IPS DF 4.7 (cell line): ENCODE measurements at regions not wholly inside any gene's neighbourhood (a gene's known extent, or its start where the extent isn't known, plus 50 kb on each side); places are given as distances from the start of the nearest gene placed in this dataset.
A peak's percentile ranks its signal among the peaks of the same experiment; 100 is the strongest.

Experiments
- DNase-seq: peaks from one replicate; pipeline ENCODE4 v3.0.0-alpha.2; 2013; ENCODE audit warnings: low spot score; ENCODE audit errors: extremely low read depth

- no peak for DNase-seq
Observed at GRCh38 chr12:115194857-115195256, 510.9 kb upstream of the TBX3 start.

- no peak for DNase-seq
Observed at GRCh38 chr12:115194448-115194847, 510.5 kb upstream of the TBX3 start.

- DNase-seq = no peak
Observed at GRCh38 chr12:115191342-115191741, 507.4 kb upstream of the TBX3 start.

GRCh38 chr12:115190010-115190770 lies 506.2 kb upstream of the TBX3 start:
- DNase-seq = no peak

- DNase-seq = no peak
Observed at GRCh38 chr12:115185506-115185905, 501.5 kb upstream of the TBX3 start.

GRCh38 chr12:115183752-115184151 lies 499.8 kb upstream of the TBX3 start:
- DNase-seq = no peak

- no peak for DNase-seq
Observed at GRCh38 chr12:115177899-115178298, 493.9 kb upstream of the TBX3 start.

- no peak for DNase-seq
Observed at GRCh38 chr12:115176741-115177400, 492.9 kb upstream of the TBX3 start.

GRCh38 chr12:115174920-115175319 lies 490.9 kb upstream of the TBX3 start:
- DNase-seq = no peak

GRCh38 chr12:115172521-115172920 lies 488.5 kb upstream of the TBX3 start:
- no peak for DNase-seq

- no peak for DNase-seq
Observed at GRCh38 chr12:115169981-115170380, 486.0 kb upstream of the TBX3 start.

- DNase-seq = no peak
Observed at GRCh38 chr12:115166698-115167315, 482.8 kb upstream of the TBX3 start.

GRCh38 chr12:115163710-115164109 lies 479.7 kb upstream of the TBX3 start:
- no peak for DNase-seq

GRCh38 chr12:115160271-115161128 lies 476.5 kb upstream of the TBX3 start:
- no peak for DNase-seq

- DNase-seq = no peak
Observed at GRCh38 chr12:115158816-115159215, 474.8 kb upstream of the TBX3 start.

- DNase-seq = peak; percentile 41
Observed at GRCh38 chr12:115155665-115156645, 472.0 kb upstream of the TBX3 start.

GRCh38 chr12:115149685-115150378 lies 465.9 kb upstream of the TBX3 start:
- DNase-seq = no peak

GRCh38 chr12:115149279-115149678 lies 465.3 kb upstream of the TBX3 start:
- no peak for DNase-seq

- DNase-seq = no peak
Observed at GRCh38 chr12:115147916-115148315, 463.9 kb upstream of the TBX3 start.

GRCh38 chr12:115146453-115146852 lies 462.5 kb upstream of the TBX3 start:
- DNase-seq = no peak
